Chondrocyte (in vitro differentiated cells): ENCODE measurements at regions not wholly inside any gene's neighbourhood (a gene's known extent, or its start where the extent isn't known, plus 50 kb on each side); places are given as distances from the start of the nearest gene placed in this dataset.

Source experiments
- DNase-seq: peaks from one replicate; pipeline ENCODE4 v3.0.0; 2021; ENCODE audit warnings: mixed read lengths, low spot score
- H3K27ac Mint-ChIP-seq: one replicate; pipeline ENCODE4 v1.8.0; 2021; ENCODE audit warnings: mild to moderate bottlenecking, moderate library complexity, mixed read lengths; ENCODE audit not compliant: unreplicated experiment
- H3K27me3 Mint-ChIP-seq: 2 replicates; pipeline ENCODE4 v1.8.0; 2021; ENCODE audit warnings: low read depth, mixed read lengths
- H3K36me3 Mint-ChIP-seq: 2 replicates; pipeline ENCODE4 v1.8.0; 2021; ENCODE audit warnings: low read depth, mixed read lengths
- H3K4me1 Mint-ChIP-seq: 2 replicates; pipeline ENCODE4 v1.8.0; 2021; ENCODE audit warnings: low read depth, mild to moderate bottlenecking, mixed read lengths
- H3K4me3 Mint-ChIP-seq: one replicate; pipeline ENCODE4 v1.8.0; 2021; ENCODE audit warnings: mild to moderate bottlenecking, moderate library complexity, mixed read lengths; ENCODE audit not compliant: unreplicated experiment
- H3K9me3 Mint-ChIP-seq: 2 replicates; pipeline ENCODE4 v1.8.0; 2021; ENCODE audit warnings: low read depth, mixed read lengths
- CTCF ChIP-seq: fragments of 200-600 bp; sonication (generic); IDR thresholded peaks from 2 replicates; pipeline ENCODE4 v1.5.0; 2021; ENCODE audit warnings: antibody characterized with exemption, mild to moderate bottlenecking, moderate library complexity

GRCh38 chr6:101230866-101231265, 162.6 kb upstream of the GRIK2 start:
- H3K4me1 Mint-ChIP-seq, result no peaks in the 10 kb centered on the region

GRCh38 chr6:101231606-101232235, 161.8 kb upstream of the GRIK2 start:
- Mint-ChIP-seq H3K4me3 (no peak overlapping the region), H3K4me1 (no peaks in the 10 kb centered on the region), H3K9me3 (no peaks in the 10 kb centered on the region), H3K27ac (no peak overlapping the region), H3K27me3 (no peaks in the 10 kb centered on the region), H3K36me3 (no peaks in the 10 kb centered on the region)
- TF ChIP-seq CTCF, result no peak
- DNase-seq, result no peak

More at GRCh38 chr6:101230866-101231265, 162.6 kb upstream of the GRIK2 start:
- H3K27ac Mint-ChIP-seq, result no peak overlapping the region
- no peaks in the 10 kb centered on the region for H3K36me3 Mint-ChIP-seq
- peaks cover 6% of the 10 kb centered on the region for H3K9me3 Mint-ChIP-seq
- no peak for TF ChIP-seq CTCF
- H3K4me3 Mint-ChIP-seq, result no peak overlapping the region
- no peak for DNase-seq
- H3K27me3 Mint-ChIP-seq, result no peaks in the 10 kb centered on the region

GRCh38 chr6:101232961-101233360, 160.5 kb upstream of the GRIK2 start:
- H3K4me1 Mint-ChIP-seq, result no peaks in the 10 kb centered on the region
- H3K27me3 Mint-ChIP-seq, result no peaks in the 10 kb centered on the region
- H3K4me3 Mint-ChIP-seq, result no peak overlapping the region
- TF ChIP-seq CTCF, result no peak
- DNase-seq, result no peak
- no peaks in the 10 kb centered on the region for H3K36me3 Mint-ChIP-seq
- H3K27ac Mint-ChIP-seq, result no peak overlapping the region
- no peaks in the 10 kb centered on the region for H3K9me3 Mint-ChIP-seq

GRCh38 chr6:101236709-101237108, 156.8 kb upstream of the GRIK2 start:
- TF ChIP-seq CTCF, result no peak
- Mint-ChIP-seq H3K27ac (no peak overlapping the region), H3K36me3 (no peaks in the 10 kb centered on the region), H3K4me3 (no peak overlapping the region), H3K9me3 (no peaks in the 10 kb centered on the region), H3K4me1 (no peaks in the 10 kb centered on the region), H3K27me3 (no peaks in the 10 kb centered on the region)
- DNase-seq, result no peak

- no peak for DNase-seq
- no peak overlapping the region for H3K27ac Mint-ChIP-seq
- H3K27me3 Mint-ChIP-seq, result no peaks in the 10 kb centered on the region
- H3K4me1 Mint-ChIP-seq, result no peaks in the 10 kb centered on the region
- no peak overlapping the region for H3K4me3 Mint-ChIP-seq
- no peak for TF ChIP-seq CTCF
- H3K36me3 Mint-ChIP-seq, result no peaks in the 10 kb centered on the region
- H3K9me3 Mint-ChIP-seq, result peaks cover 2% of the 10 kb centered on the region
Measured at GRCh38 chr6:101241442-101241841, 152.1 kb upstream of the GRIK2 start.
